SU-DHL-6 (cell line): ENCODE measurements at regions not wholly inside any gene's neighbourhood (a gene's known extent, or its start where the extent isn't known, plus 50 kb on each side); places are given as distances from the start of the nearest gene placed in this dataset.

Source experiments
- H2AFZ ChIP-seq: fragments of 200-600 bp; sonication (generic); 2 replicates; pipeline ENCODE4 v1.6.1; 2014; ENCODE audit warnings: low read depth, mild to moderate bottlenecking, moderate library complexity, mixed read lengths, antibody characterized with exemption, low read length; ENCODE audit not compliant: severe bottlenecking
- H3F3A ChIP-seq: fragments of 200-600 bp; shearing (Covaris generic); 2 replicates; pipeline ENCODE4 v1.6.0; 2016; ENCODE audit warnings: antibody characterized with exemption, mild to moderate bottlenecking; ENCODE audit not compliant: insufficient read depth
- H3K27ac ChIP-seq: fragments of 200-600 bp; sonication (generic); 2 replicates; pipeline ENCODE4 v1.5.1; 2016; ENCODE audit warnings: low read depth, mild to moderate bottlenecking, low read length, moderate library complexity, mixed read lengths
- H3K27me3 ChIP-seq: fragments of 200-600 bp; sonication (generic), shearing (Covaris generic); 2 replicates; pipeline ENCODE4 v1.6.0; 2014; ENCODE audit warnings: mild to moderate bottlenecking, low read length
- H3K36me3 ChIP-seq: fragments of 200-600 bp; sonication (generic); 2 replicates; pipeline ENCODE4 v1.6.1; 2014; ENCODE audit warnings: mild to moderate bottlenecking, low read length, mixed read lengths
- H3K4me2 ChIP-seq: fragments of 300-600, 200-600 bp; shearing (Covaris generic), sonication (generic); 2 replicates; pipeline ENCODE4 v1.6.0; 2014; ENCODE audit warnings: low read length, low read depth, mild to moderate bottlenecking; ENCODE audit not compliant: poor library complexity, severe bottlenecking
- H3K4me3 ChIP-seq: fragments of 200-600 bp; sonication (generic); 2 replicates; pipeline ENCODE4 v1.5.1; 2014; ENCODE audit warnings: antibody characterized with exemption, low read length, mild to moderate bottlenecking, mixed read lengths; ENCODE audit not compliant: insufficient read depth, poor library complexity, severe bottlenecking
- H3K79me2 ChIP-seq: fragments of 200-600 bp; sonication (generic); 2 replicates; pipeline ENCODE4 v1.6.1; 2014; ENCODE audit warnings: mild to moderate bottlenecking, low read length, moderate library complexity; ENCODE audit not compliant: insufficient read depth
- H3K9ac ChIP-seq: fragments of 200-600 bp; sonication (generic); 2 replicates; pipeline ENCODE4 v1.7.0; 2014; ENCODE audit warnings: mild to moderate bottlenecking, low read length
- H3K9me2 ChIP-seq: fragments of 200-600 bp; sonication (generic); replicated peaks from 2 replicates; pipeline ENCODE4 v1.6.1; 2014; ENCODE audit warnings: low read length; ENCODE audit not compliant: insufficient read depth
- H3K9me3 ChIP-seq: fragments of 200-600 bp; sonication (generic); 2 replicates; pipeline ENCODE4 v1.6.1; 2014; ENCODE audit warnings: low read length, mixed read lengths; ENCODE audit not compliant: insufficient read depth
- H4K20me1 ChIP-seq: fragments of 200-600 bp; sonication (generic); 2 replicates; pipeline ENCODE4 v1.6.1; 2014; ENCODE audit warnings: low read depth, mild to moderate bottlenecking, antibody characterized with exemption, low read length, moderate library complexity, mixed read lengths
- CTCF ChIP-seq: fragments of 200-600 bp; sonication (generic); IDR thresholded peaks from one replicate; pipeline ENCODE4 v1.5.1; 2017; ENCODE audit warnings: antibody characterized with exemption, mild to moderate bottlenecking, low read length, moderate library complexity; ENCODE audit not compliant: insufficient read depth, poor library complexity, severe bottlenecking
- EZH2phosphoT487 ChIP-seq: fragments of 200-600 bp; sonication (generic), shearing (Covaris generic); conservative IDR thresholded peaks from 2 replicates; pipeline ENCODE4 v1.6.1; 2018; ENCODE audit warnings: mild to moderate bottlenecking, antibody characterized with exemption, low read length, moderate library complexity, mixed read lengths

GRCh38 chr6:80437801-80438200 lies 331.3 kb downstream of the BCKDHB start:
- H3K36me3 ChIP-seq = no peaks in the 10 kb centered on the region
- no peaks in the 10 kb centered on the region for H3K79me2 ChIP-seq
- H3K9ac ChIP-seq = no peak overlapping the region
- H3K9me3 ChIP-seq = no peaks in the 10 kb centered on the region
- no peak overlapping the region for H2AFZ ChIP-seq
- H3F3A ChIP-seq = no peaks in the 10 kb centered on the region
- TF ChIP-seq CTCF (no peak), EZH2phosphoT487 (no peak)
- no peak overlapping the region for H3K27ac ChIP-seq
- no peaks in the 10 kb centered on the region for H3K9me2 ChIP-seq
- H4K20me1 ChIP-seq = no peaks in the 10 kb centered on the region
- H3K27me3 ChIP-seq = no peaks in the 10 kb centered on the region
- H3K4me2 ChIP-seq = no peak overlapping the region
- no peak overlapping the region for H3K4me3 ChIP-seq

- H3K27me3 ChIP-seq = no peaks in the 10 kb centered on the region
- H3K4me2 ChIP-seq = no peak overlapping the region
- H2AFZ ChIP-seq = no peak overlapping the region
- no peaks in the 10 kb centered on the region for H4K20me1 ChIP-seq
- TF ChIP-seq EZH2phosphoT487 (no peak), CTCF (no peak)
- no peaks in the 10 kb centered on the region for H3K36me3 ChIP-seq
- H3K4me3 ChIP-seq = no peak overlapping the region
- no peaks in the 10 kb centered on the region for H3K79me2 ChIP-seq
- no peak overlapping the region for H3K27ac ChIP-seq
- no peaks in the 10 kb centered on the region for H3K9me2 ChIP-seq
- no peaks in the 10 kb centered on the region for H3F3A ChIP-seq
- H3K9ac ChIP-seq = no peak overlapping the region
- no peaks in the 10 kb centered on the region for H3K9me3 ChIP-seq
Measured at GRCh38 chr6:80437221-80437620, 330.8 kb downstream of the BCKDHB start.

GRCh38 chr6:80436663-80437062 lies 330.2 kb downstream of the BCKDHB start:
- H3K9me3 ChIP-seq = no peaks in the 10 kb centered on the region

More at GRCh38 chr6:80436663-80437062, 330.2 kb downstream of the BCKDHB start:
- TF ChIP-seq EZH2phosphoT487 (no peak), CTCF (no peak)
- no peak overlapping the region for H3K4me3 ChIP-seq
- H3K9ac ChIP-seq = no peak overlapping the region
- H3K27ac ChIP-seq = no peak overlapping the region
- H3K9me2 ChIP-seq = no peaks in the 10 kb centered on the region
- H2AFZ ChIP-seq = no peak overlapping the region
- H3K27me3 ChIP-seq = no peaks in the 10 kb centered on the region
- H3K4me2 ChIP-seq = no peak overlapping the region
- H4K20me1 ChIP-seq = no peaks in the 10 kb centered on the region
- H3K79me2 ChIP-seq = no peaks in the 10 kb centered on the region
- no peaks in the 10 kb centered on the region for H3F3A ChIP-seq
- no peaks in the 10 kb centered on the region for H3K36me3 ChIP-seq
